Panc1 (cell line): ENCODE measurements at regions not wholly inside any gene's neighbourhood (a gene's known extent, or its start where the extent isn't known, plus 50 kb on each side); places are given as distances from the start of the nearest gene placed in this dataset.

Experiments
- ATAC-seq: fragments of 200-7000 bp; cut with Tn5 transposase; 2 replicates; pipeline ENCODE4 v1.9.1; 2020; ENCODE audit warnings: mild to moderate bottlenecking, moderate library complexity
- BruUV-seq: library from RNA; stranded (reverse); fragments of 400-500 nt; replicated peaks from 2 replicates; lab custom pipeline; 2021; lab: Mats Ljungman, UMichigan
- CTCF ChIA-PET: fragments of 300-600 bp; sonication (Branson Sonifier 250); formaldehyde crosslinking; loops from one replicate; lab custom pipeline; 2022; ENCODE audit warnings: antibody characterized with exemption; lab: Charles Lee
- POLR2A ChIA-PET: fragments of 300-600 bp; sonication (Branson Sonifier 250); formaldehyde crosslinking; loops from one replicate; lab custom pipeline; 2022; ENCODE audit warnings: antibody characterized with exemption; lab: Charles Lee
- DNase-seq: peaks from one replicate; pipeline ENCODE4 v3.0.0-alpha.2; 2010; ENCODE audit warnings: low read depth, low spot score
- H3K27ac ChIP-seq: 2 replicates; pipeline ENCODE4 v1.5.1; 2011; ENCODE audit warnings: mild to moderate bottlenecking, low read length, inconsistent platforms
- H3K27me3 ChIP-seq: fragments of 200-500 bp; sonication (Bioruptor generic); 2 replicates; pipeline ENCODE4 v1.6.0; 2014; ENCODE audit warnings: low read length, inconsistent platforms; ENCODE audit not compliant: control insufficient read depth, insufficient read depth
- H3K36me3 ChIP-seq: fragments of 200-500 bp; sonication (Bioruptor generic); 2 replicates; pipeline ENCODE4 v1.5.1; 2014; ENCODE audit warnings: inconsistent platforms, mild to moderate bottlenecking, low read length, moderate library complexity; ENCODE audit not compliant: control insufficient read depth, insufficient read depth
- H3K4me1 ChIP-seq: 2 replicates; pipeline ENCODE4 v1.5.1; 2011; ENCODE audit warnings: inconsistent platforms, mild to moderate bottlenecking, low read length, moderate library complexity; ENCODE audit not compliant: control insufficient read depth, insufficient read depth
- H3K4me3 ChIP-seq, 2 experiments: 2 replicates each; pipeline ENCODE4 v1.5.1; 2011 to 2012; ENCODE audit warnings: low read depth in 2 of 2, low read length in 2 of 2, mild to moderate bottlenecking in 2 of 2, inconsistent platforms in 1 of 2, moderate library complexity in 1 of 2
- H3K9me3 ChIP-seq: fragments of 200-500 bp; sonication (Bioruptor generic); 2 replicates; pipeline ENCODE4 v1.5.1; 2014; ENCODE audit warnings: low read depth, mild to moderate bottlenecking, inconsistent platforms, low read length, moderate library complexity; ENCODE audit not compliant: control insufficient read depth, insufficient read depth
- CTCF ChIP-seq: fragments of 450-650 bp; IDR thresholded peaks from 2 replicates; pipeline ENCODE4 v1.5.1; 2017; ENCODE audit warnings: mild to moderate bottlenecking
- POLR2AphosphoS5 ChIP-seq: IDR thresholded peaks from 2 replicates; pipeline ENCODE4 v1.6.1; 2012; ENCODE audit warnings: mild to moderate bottlenecking, low read depth, low read length, moderate library complexity
- SIN3A ChIP-seq: IDR thresholded peaks from 2 replicates; pipeline ENCODE4 v1.6.1; 2012; ENCODE audit warnings: low read depth, mild to moderate bottlenecking, low read length, moderate library complexity, borderline replicate concordance; ENCODE audit not compliant: insufficient read depth
- TCF7L2 ChIP-seq: IDR thresholded peaks from 2 replicates; pipeline ENCODE4 v1.6.1; 2011; ENCODE audit warnings: mild to moderate bottlenecking, low read depth, low read length, inconsistent platforms
- in situ Hi-C: cut with HindIII; loops from 2 replicates; pipeline ENCODE4 v1.10.0; 2016; ENCODE audit warnings: low sequenced_read_pairs, low pct_unique_long_range_greater_than_20kb
- intact Hi-C: fragments of 100-400 bp; cut with micrococcal nuclease; formaldehyde crosslinking; loops from one replicate; pipeline ENCODE4 v1.10.0; 2022; ENCODE audit not compliant: unreplicated experiment
- TF ChIP-seq, protein P1 (sequence below), 2 experiments: IDR thresholded peaks; 2 replicates each; pipeline ENCODE4 v1.6.1; 2011 to 2012; ENCODE audit warnings: low read depth in 2 of 2, control low read depth in 1 of 2, low read length in 1 of 2, mild to moderate bottlenecking in 1 of 2, moderate library complexity in 1 of 2; ENCODE audit not compliant: insufficient read depth in 1 of 2

DNA sequence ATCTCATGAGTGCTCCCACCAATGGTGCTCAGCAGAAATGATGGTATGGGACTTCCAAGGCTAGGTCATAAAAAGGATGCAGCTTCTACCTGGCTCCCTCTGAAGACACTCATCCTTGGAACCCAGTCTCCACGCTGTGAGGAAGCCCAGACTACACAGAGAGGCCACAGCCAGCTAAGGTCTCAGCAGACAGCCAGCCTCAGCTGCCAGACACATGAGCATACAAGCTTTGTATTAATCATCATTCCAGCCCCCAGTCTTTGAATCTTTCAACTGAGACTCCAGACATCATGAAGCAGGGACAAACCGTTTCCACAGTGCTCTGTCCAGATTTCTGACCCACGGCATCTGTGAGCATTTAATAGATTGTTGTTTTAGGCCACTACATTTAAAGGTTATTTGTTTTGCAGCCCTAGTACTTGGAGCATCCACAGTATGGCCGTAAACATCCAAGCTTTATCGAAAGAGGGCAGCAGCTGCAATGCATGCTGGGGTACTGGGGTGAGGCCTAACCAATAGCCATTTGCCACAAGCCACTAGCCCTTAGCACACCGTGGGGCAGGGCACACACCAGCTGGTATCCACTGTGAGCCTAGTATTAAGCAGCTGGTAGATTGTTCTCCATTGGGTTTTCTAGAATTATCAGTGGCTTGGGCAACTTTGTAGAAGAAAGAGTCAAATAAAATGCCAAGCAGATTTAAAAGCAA is 449.1 kb downstream of the BCOR start:
- H3K4me3 ChIP-seq = no peak overlapping the region
- intact Hi-C loops = no loop called here
- no peak for ATAC-seq
- in situ Hi-C loops = no loop called here
- BruUV-seq = no TSS peak
- no peaks in the 10 kb centered on the region for H3K4me1 ChIP-seq
- TF ChIP-seq CTCF = no peak
- no peaks in the 10 kb centered on the region for H3K36me3 ChIP-seq
- H3K27me3 ChIP-seq = no peaks in the 10 kb centered on the region
- ChIA-PET POLR2A (no interaction called here), CTCF (no interaction called here)
- no peak for DNase-seq
- H3K27ac ChIP-seq = no peak overlapping the region
- no peaks in the 10 kb centered on the region for H3K9me3 ChIP-seq

GRCh38 chrX:39650768-39651347 is 446.9 kb downstream of the BCOR start:
- no peak for ATAC-seq
- Histone ChIP-seq H3K27ac (no peak overlapping the region), H3K36me3 (no peaks in the 10 kb centered on the region), H3K9me3 (no peaks in the 10 kb centered on the region), H3K27me3 (no peaks in the 10 kb centered on the region), H3K4me1 (no peaks in the 10 kb centered on the region), H3K4me3 (no peak overlapping the region)
- intact Hi-C loops = no loop called here
- ChIA-PET POLR2A (no interaction called here), CTCF (interaction anchor here (0.6 kb wide), 1 partner anchor 365 kb away, joined by 3 read pairs; no protein-coding TSS in a partner anchor)
- in situ Hi-C loops = no loop called here
- TF ChIP-seq SIN3A = no peak
- no peak for TF ChIP-seq TCF7L2
- TF ChIP-seq, protein P1, sequence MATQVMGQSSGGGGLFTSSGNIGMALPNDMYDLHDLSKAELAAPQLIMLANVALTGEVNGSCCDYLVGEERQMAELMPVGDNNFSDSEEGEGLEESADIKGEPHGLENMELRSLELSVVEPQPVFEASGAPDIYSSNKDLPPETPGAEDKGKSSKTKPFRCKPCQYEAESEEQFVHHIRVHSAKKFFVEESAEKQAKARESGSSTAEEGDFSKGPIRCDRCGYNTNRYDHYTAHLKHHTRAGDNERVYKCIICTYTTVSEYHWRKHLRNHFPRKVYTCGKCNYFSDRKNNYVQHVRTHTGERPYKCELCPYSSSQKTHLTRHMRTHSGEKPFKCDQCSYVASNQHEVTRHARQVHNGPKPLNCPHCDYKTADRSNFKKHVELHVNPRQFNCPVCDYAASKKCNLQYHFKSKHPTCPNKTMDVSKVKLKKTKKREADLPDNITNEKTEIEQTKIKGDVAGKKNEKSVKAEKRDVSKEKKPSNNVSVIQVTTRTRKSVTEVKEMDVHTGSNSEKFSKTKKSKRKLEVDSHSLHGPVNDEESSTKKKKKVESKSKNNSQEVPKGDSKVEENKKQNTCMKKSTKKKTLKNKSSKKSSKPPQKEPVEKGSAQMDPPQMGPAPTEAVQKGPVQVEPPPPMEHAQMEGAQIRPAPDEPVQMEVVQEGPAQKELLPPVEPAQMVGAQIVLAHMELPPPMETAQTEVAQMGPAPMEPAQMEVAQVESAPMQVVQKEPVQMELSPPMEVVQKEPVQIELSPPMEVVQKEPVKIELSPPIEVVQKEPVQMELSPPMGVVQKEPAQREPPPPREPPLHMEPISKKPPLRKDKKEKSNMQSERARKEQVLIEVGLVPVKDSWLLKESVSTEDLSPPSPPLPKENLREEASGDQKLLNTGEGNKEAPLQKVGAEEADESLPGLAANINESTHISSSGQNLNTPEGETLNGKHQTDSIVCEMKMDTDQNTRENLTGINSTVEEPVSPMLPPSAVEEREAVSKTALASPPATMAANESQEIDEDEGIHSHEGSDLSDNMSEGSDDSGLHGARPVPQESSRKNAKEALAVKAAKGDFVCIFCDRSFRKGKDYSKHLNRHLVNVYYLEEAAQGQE (IDR thresholded peaks at IDR 0.05; ENCODE audit: insufficient read depth in 1 of 2, low read depth in 2 of 2, low read length in 1 of 2) = no peak
- TF ChIP-seq CTCF = no peak
- no peak for TF ChIP-seq POLR2AphosphoS5
- no peak for DNase-seq
- BruUV-seq = no TSS peak
